GM23248 (cell line): ENCODE measurements at regions not wholly inside any gene's neighbourhood (a gene's known extent, or its start where the extent isn't known, plus 50 kb on each side); places are given as distances from the start of the nearest gene placed in this dataset.
A peak's percentile ranks its signal among the peaks of the same experiment; 100 is the strongest.

Experiments used
- DNase-seq: peaks from one replicate; pipeline ENCODE4 v3.0.0-alpha.2; 2015
- H2AFZ ChIP-seq: fragments of 200-600 bp; sonication (generic); 2 replicates; pipeline ENCODE4 v1.6.1; 2016; ENCODE audit warnings: antibody characterized with exemption
- H3F3A ChIP-seq: fragments of 200-600 bp; sonication (generic); 2 replicates; pipeline ENCODE4 v1.6.1; 2016; ENCODE audit warnings: mild to moderate bottlenecking, antibody characterized with exemption, mixed run types; ENCODE audit not compliant: insufficient read depth
- H3K27ac ChIP-seq: fragments of 200-600 bp; sonication (generic); 2 replicates; pipeline ENCODE4 v1.5.1; 2016; ENCODE audit warnings: mild to moderate bottlenecking
- H3K27me3 ChIP-seq: fragments of 200-600 bp; sonication (generic); replicated peaks from 2 replicates; pipeline ENCODE4 v1.6.1; 2016; ENCODE audit warnings: mild to moderate bottlenecking; ENCODE audit not compliant: insufficient read depth
- H3K36me3 ChIP-seq: fragments of 200-600 bp; sonication (generic); 2 replicates; pipeline ENCODE4 v1.6.1; 2016; ENCODE audit warnings: low read depth, mild to moderate bottlenecking
- H3K4me1 ChIP-seq: fragments of 200-600 bp; sonication (generic); 2 replicates; pipeline ENCODE4 v1.6.1; 2016; ENCODE audit warnings: mild to moderate bottlenecking; ENCODE audit not compliant: insufficient read depth
- H3K4me2 ChIP-seq: fragments of 200-600 bp; sonication (generic); one replicate; pipeline ENCODE4 v1.6.1; 2016; ENCODE audit warnings: mild to moderate bottlenecking; ENCODE audit not compliant: unreplicated experiment
- H3K4me3 ChIP-seq: fragments of 200-600 bp; sonication (generic); 2 replicates; pipeline ENCODE4 v1.5.1; 2016; ENCODE audit warnings: mild to moderate bottlenecking
- H3K79me2 ChIP-seq: fragments of 200-600 bp; sonication (generic); 2 replicates; pipeline ENCODE4 v1.6.1; 2016; ENCODE audit warnings: mild to moderate bottlenecking; ENCODE audit not compliant: insufficient read depth
- H3K9ac ChIP-seq: fragments of 200-600 bp; sonication (generic); 2 replicates; pipeline ENCODE4 v1.6.1; 2016; ENCODE audit warnings: mild to moderate bottlenecking
- H3K9me2 ChIP-seq: fragments of 200-600 bp; sonication (generic); 2 replicates; pipeline ENCODE4 v1.6.1; 2016; ENCODE audit warnings: mixed run types, mild to moderate bottlenecking, moderate library complexity; ENCODE audit not compliant: insufficient read depth
- H3K9me3 ChIP-seq: fragments of 200-600 bp; sonication (generic); one replicate; pipeline ENCODE4 v1.6.1; 2017; ENCODE audit warnings: low read depth
- H4K20me1 ChIP-seq: fragments of 200-600 bp; sonication (generic); 2 replicates; pipeline ENCODE4 v1.6.0; 2016; ENCODE audit not compliant: insufficient read depth
- EZH2 ChIP-seq: fragments of 200-600 bp; sonication (generic); IDR thresholded peaks from 2 replicates; pipeline ENCODE4 v1.6.1; 2018; ENCODE audit warnings: antibody characterized with exemption, mild to moderate bottlenecking; ENCODE audit not compliant: insufficient read depth, poor library complexity, severe bottlenecking
- EZH2phosphoT487 ChIP-seq: fragments of 200-600 bp; sonication (generic); IDR thresholded peaks from 2 replicates; pipeline ENCODE4 v1.6.1; 2018; ENCODE audit warnings: antibody characterized with exemption, moderate library complexity, mild to moderate bottlenecking, low read depth; ENCODE audit not compliant: insufficient read depth
- WGBS, 2 experiments: methylation state at CpG; one replicate each; pipeline ENCODE4 v1.1.6; 2015 to 2017; ENCODE audit warnings: low lambda C conversion rate in 2 of 2, low coverage in 1 of 2; ENCODE audit errors: missing lambda C conversion rate in 2 of 2; 5-methylcytosine and 5-hydroxymethylcytosine counted together
- in situ Hi-C: fragments of 300-500 bp; cut with MboI; formaldehyde crosslinking; loops from 2 replicates; pipeline ENCODE4 v1.15.0; 2020

DNA sequence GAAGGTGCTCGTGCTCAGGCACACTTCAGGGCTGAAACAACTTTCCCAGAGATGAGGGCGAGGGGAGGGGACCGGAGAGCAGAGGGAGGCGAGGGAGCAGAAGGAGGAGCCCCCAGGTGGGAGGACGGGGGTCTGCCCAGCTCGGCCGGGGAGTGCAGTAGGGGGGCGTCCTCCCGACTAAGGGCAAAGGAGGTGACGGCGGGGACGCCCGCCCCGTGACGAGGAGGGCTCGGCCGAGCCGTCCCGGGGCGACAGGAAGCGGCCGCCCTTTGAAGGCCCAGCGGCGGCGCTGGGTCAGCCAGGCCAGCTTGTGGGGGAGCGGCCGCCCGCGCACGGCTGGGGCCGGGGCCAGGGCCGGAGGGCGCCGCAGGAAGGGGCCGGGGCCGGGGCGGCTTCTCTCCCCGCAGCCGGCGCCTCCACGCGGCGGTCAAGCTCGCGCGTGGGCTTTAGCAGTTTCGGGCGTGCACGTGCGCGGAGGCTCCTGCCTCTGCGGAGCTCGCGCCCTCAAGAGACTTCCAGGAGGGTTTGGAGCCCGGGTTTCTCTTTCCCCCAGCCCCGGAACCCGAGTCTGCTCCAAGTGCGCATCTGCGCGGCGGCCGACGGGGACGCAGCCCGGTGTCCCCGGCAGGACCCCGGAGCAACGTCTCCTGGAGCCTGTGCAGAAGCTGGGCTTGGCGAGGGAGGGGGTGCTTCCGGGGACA is 100.8 kb upstream of the SLC45A1 start:
- DNase-seq, result peak; percentile 62

DNA sequence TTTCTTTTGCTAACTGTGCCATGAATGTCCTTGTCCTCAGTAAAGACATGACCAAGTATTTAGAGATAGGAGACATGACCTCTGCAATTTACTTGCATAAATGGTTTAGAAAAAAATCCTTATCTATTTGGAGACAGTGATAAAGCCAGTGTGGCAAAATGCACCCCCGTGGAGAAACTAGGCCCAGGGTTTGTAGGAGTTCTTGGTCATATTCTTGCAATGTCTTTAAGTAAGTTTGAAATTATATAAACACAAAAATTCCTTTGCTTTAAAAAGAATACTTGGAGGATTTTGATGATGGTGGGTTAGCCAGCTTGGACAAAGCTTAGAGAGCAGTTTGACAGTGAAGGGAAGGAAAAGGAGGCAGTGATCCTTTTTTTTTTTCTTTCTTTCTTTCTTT is 101.9 kb upstream of the SLC45A1 start:
- Histone ChIP-seq H3K4me3 (no peak overlapping the region), H3K27me3 (no peaks in the 10 kb centered on the region), H3K9me2 (no peaks in the 10 kb centered on the region), H2AFZ (no peak overlapping the region), H3K27ac (no peak overlapping the region), H3F3A (0 out of 2 replicates have a peak, but pooled peaks cover 3% of the 10 kb centered on the region), H3K9ac (no peak overlapping the region), H3K4me1 (peaks cover 20% of the 10 kb centered on the region), H3K79me2 (no peaks in the 10 kb centered on the region), H3K36me3 (no peaks in the 10 kb centered on the region), H4K20me1 (no peaks in the 10 kb centered on the region), H3K4me2 (no peak overlapping the region), H3K9me3 (no peaks in the 10 kb centered on the region)
- 50 to 61% methylated on average over 1 of the region's 1 CpG for WGBS, 2 experiments
- no peak for DNase-seq
- TF ChIP-seq EZH2 (no peak), EZH2phosphoT487 (no peak)
- in situ Hi-C loops, result no loop called here

More for the DNA sequence above, 100.8 kb upstream of the SLC45A1 start:
- 0 out of 2 replicates have a peak, but pooled peaks cover 2% of the 10 kb centered on the region for H3F3A ChIP-seq
- no peaks in the 10 kb centered on the region for H3K36me3 ChIP-seq
- H3K4me2 ChIP-seq, result peak overlapping the region; percentile 49
- peak overlapping the region; percentile 52 for H3K4me3 ChIP-seq
- no peak overlapping the region for H3K27ac ChIP-seq
- peak overlapping the region; percentile 71 for H2AFZ ChIP-seq
- TF ChIP-seq EZH2, result no peak
- TF ChIP-seq EZH2phosphoT487, result no peak
- no peaks in the 10 kb centered on the region for H3K9me2 ChIP-seq
- H3K9me3 ChIP-seq, result no peaks in the 10 kb centered on the region
- peak overlapping the region; percentile 57 for H3K9ac ChIP-seq
- in situ Hi-C loops, result no loop called here
- H3K79me2 ChIP-seq, result no peaks in the 10 kb centered on the region
- H3K27me3 ChIP-seq, result no peaks in the 10 kb centered on the region
- no peaks in the 10 kb centered on the region for H4K20me1 ChIP-seq
- 12 to 17% methylated on average over 33 to 44 of the region's 70 CpGs for WGBS, 2 experiments
- H3K4me1 ChIP-seq, result peaks cover 12% of the 10 kb centered on the region

DNA sequence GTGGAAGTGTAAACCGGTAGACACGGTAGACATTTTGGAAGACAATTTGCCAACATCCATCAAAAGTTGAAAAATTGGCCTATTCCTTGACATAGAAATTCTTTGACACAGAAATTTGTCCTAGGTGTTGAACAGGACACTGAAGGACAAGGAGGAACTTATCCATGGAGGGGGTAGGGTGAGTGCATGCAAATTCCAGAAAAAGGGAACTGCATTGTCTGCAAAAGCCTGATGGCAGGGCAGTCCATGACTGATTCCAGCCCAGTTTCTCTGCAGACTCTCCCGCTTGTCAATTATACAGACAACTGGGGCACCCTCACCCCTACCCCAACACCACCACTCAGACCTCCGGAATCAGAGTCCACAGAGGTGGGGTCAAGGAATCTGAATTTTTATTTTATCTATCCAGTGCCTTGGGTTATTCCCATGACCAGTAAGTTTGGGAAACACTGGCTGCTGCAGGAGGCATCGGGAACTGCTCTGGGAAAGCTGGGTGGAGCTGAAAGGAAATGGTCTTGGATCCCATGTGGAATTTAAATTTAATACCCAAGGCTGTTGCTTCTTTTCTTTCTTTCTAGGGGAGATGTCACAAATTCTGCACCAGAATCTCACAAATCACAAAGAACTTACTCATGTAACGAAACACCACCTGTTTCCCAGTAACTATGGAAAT is 103.3 kb upstream of the SLC45A1 start:
- Histone ChIP-seq H2AFZ (no peak overlapping the region), H3K4me3 (no peak overlapping the region), H3K4me1 (peaks cover 20% of the 10 kb centered on the region), H3K4me2 (no peak overlapping the region), H3K27me3 (no peaks in the 10 kb centered on the region), H3F3A (0 out of 2 replicates have a peak, but pooled peaks cover 3% of the 10 kb centered on the region), H3K79me2 (no peaks in the 10 kb centered on the region), H3K27ac (no peak overlapping the region), H3K9me3 (no peaks in the 10 kb centered on the region), H4K20me1 (no peaks in the 10 kb centered on the region), H3K36me3 (no peaks in the 10 kb centered on the region), H3K9ac (no peak overlapping the region), H3K9me2 (no peaks in the 10 kb centered on the region)
- no peak for TF ChIP-seq EZH2phosphoT487
- in situ Hi-C loops, result no loop called here
- 90 to 91% methylated on average over 6 of the region's 6 CpGs for WGBS, 2 experiments
- DNase-seq, result no peak

DNA sequence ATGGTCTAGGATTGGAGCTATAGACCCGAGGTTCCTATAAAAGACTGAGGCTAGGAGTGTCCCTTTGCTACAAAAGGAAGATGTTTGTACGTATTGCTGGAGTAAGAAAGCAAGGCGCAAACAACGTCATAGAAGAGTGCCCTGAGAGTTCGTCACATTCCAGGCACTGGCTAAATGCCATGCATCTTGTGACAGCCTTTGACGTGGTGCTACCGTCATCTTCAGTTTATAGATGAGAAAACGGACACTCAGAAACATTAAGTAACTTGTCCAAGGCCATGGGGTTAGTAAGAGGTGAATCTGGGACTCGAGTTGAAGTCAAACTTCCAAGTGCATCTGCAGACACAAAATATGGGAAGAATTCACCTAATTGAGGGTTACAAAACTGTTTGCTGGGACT is 104.2 kb upstream of the SLC45A1 start:
- Histone ChIP-seq H2AFZ (no peak overlapping the region), H3K27me3 (no peaks in the 10 kb centered on the region), H3K4me3 (no peak overlapping the region), H3K27ac (no peak overlapping the region), H3K9ac (no peak overlapping the region), H3K9me2 (no peaks in the 10 kb centered on the region), H3F3A (0 out of 2 replicates have a peak, but pooled peaks cover 3% of the 10 kb centered on the region), H3K36me3 (no peaks in the 10 kb centered on the region), H3K79me2 (no peaks in the 10 kb centered on the region), H3K4me1 (peaks cover 20% of the 10 kb centered on the region), H3K9me3 (no peaks in the 10 kb centered on the region), H4K20me1 (no peaks in the 10 kb centered on the region), H3K4me2 (no peak overlapping the region)
- no peak for DNase-seq
- in situ Hi-C loops, result no loop called here
- TF ChIP-seq EZH2 (no peak), EZH2phosphoT487 (no peak)
- 91% methylated on average over 9 of the region's 9 CpGs for WGBS, 2 experiments
